Tibial nerve (tissue), 4 donors: ENCODE measurements at regions not wholly inside any gene's neighbourhood (a gene's known extent, or its start where the extent isn't known, plus 50 kb on each side); places are given as distances from the start of the nearest gene placed in this dataset.

Experiments
- EP300 ChIP-seq, 2 donors: sonication (generic); formaldehyde crosslinking; IDR thresholded peaks; one replicate each; pipeline ENCODE4 v1.6.1; 2017; ENCODE audit warnings: antibody characterized with exemption in 2 of 2, mild to moderate bottlenecking in 1 of 2
- POLR2A ChIP-seq, 2 donors: fragments of 450-650 bp; IDR thresholded peaks; one replicate each; pipeline ENCODE4 v1.6.1; 2017; ENCODE audit warnings: antibody characterized with exemption in 2 of 2, mild to moderate bottlenecking in 2 of 2, moderate library complexity in 2 of 2
- TF ChIP-seq, protein P1 (sequence below), 5 experiments: fragments of 200-600 bp in 3 of 5; fragments of 450-650 bp in 2 of 5; sonication (generic) in 3 of 5; IDR thresholded peaks; one replicate each; pipeline ENCODE4 v1.5.1; 2016 to 2019; ENCODE audit warnings: antibody characterized with exemption in 5 of 5, mild to moderate bottlenecking in 3 of 5, moderate library complexity in 2 of 5

- TF ChIP-seq, protein P1, sequence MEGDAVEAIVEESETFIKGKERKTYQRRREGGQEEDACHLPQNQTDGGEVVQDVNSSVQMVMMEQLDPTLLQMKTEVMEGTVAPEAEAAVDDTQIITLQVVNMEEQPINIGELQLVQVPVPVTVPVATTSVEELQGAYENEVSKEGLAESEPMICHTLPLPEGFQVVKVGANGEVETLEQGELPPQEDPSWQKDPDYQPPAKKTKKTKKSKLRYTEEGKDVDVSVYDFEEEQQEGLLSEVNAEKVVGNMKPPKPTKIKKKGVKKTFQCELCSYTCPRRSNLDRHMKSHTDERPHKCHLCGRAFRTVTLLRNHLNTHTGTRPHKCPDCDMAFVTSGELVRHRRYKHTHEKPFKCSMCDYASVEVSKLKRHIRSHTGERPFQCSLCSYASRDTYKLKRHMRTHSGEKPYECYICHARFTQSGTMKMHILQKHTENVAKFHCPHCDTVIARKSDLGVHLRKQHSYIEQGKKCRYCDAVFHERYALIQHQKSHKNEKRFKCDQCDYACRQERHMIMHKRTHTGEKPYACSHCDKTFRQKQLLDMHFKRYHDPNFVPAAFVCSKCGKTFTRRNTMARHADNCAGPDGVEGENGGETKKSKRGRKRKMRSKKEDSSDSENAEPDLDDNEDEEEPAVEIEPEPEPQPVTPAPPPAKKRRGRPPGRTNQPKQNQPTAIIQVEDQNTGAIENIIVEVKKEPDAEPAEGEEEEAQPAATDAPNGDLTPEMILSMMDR (IDR thresholded peaks at IDR 0.05): no peak
- no peak for TF ChIP-seq EP300 (IDR thresholded peaks at IDR 0.05)
- TF ChIP-seq POLR2A (IDR thresholded peaks at IDR 0.05): no peak
These were observed 197.2 kb upstream of the CSNK1A1L start for GRCh38 chr13:37302686-37303085.
